BJ (cell line): ENCODE measurements at regions not wholly inside any gene's neighbourhood (a gene's known extent, or its start where the extent isn't known, plus 50 kb on each side); places are given as distances from the start of the nearest gene placed in this dataset.

Experiments used
- CTCF ChIA-PET: fragments of 350-600 bp; formaldehyde crosslinking; extraction: SDS; loops from one replicate; lab custom pipeline; 2021; ENCODE audit warnings: antibody characterized with exemption, inconsistent platforms; lab: Yijun Ruan, JAX
- POLR2A ChIA-PET: fragments of 300-600 bp; sonication (Branson Sonifier 250); formaldehyde crosslinking; extraction: SDS; loops from one replicate; lab custom pipeline; 2021; ENCODE audit warnings: antibody characterized with exemption; lab: Charles Lee
- DNase-seq: peaks from one replicate; pipeline ENCODE4 v3.0.0-alpha.2; 2011; ENCODE audit warnings: low read depth
- H3K27me3 ChIP-seq: 2 replicates; pipeline ENCODE4 v1.6.0; 2011; ENCODE audit warnings: low read length; ENCODE audit not compliant: control insufficient read depth, insufficient read depth
- H3K36me3 ChIP-seq: 2 replicates; pipeline ENCODE4 v1.5.1; 2011; ENCODE audit warnings: low read length; ENCODE audit not compliant: control insufficient read depth, insufficient read depth
- H3K4me3 ChIP-seq: 2 replicates; pipeline ENCODE4 v1.5.1; 2011; ENCODE audit warnings: low read depth, mild to moderate bottlenecking, control low read depth, low read length
- CTCF ChIP-seq: IDR thresholded peaks from 2 replicates; pipeline ENCODE4 v1.5.1; 2011; ENCODE audit warnings: low read depth, mild to moderate bottlenecking, control low read depth, inconsistent platforms, low read length, moderate library complexity; ENCODE audit not compliant: insufficient read depth

DNA sequence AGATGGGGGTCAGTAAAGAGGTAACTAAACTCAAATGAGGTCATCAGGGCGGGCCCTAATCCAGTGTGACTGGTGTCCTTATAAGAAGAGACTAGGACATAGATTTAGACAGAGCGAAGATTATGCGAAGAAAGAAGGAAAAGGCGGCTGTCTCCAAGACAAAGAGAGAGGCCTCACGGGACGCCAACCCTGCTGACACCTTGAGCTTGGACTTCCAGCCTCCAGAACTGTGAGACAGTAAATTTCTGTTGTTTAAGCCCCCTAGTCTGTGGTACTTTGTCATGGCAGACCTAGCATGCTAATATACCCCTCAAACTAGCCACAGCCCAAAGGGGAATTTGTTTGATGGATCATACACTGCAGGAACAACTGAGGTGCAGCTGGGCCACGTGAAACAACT is 183.0 kb downstream of the ABHD5 start:
- ChIA-PET POLR2A (no interaction called here), CTCF (interaction anchor here (0.6 to 1.5 kb wide), 2 partner anchors 18 to 188 kb away, joined by 3 to 4 read pairs; no protein-coding TSS in a partner anchor)
- no peak for DNase-seq
- H3K36me3 ChIP-seq, result no peaks in the 10 kb centered on the region
- TF ChIP-seq CTCF, result no peak
- no peaks in the 10 kb centered on the region for H3K27me3 ChIP-seq
- no peak overlapping the region for H3K4me3 ChIP-seq

GRCh38 chr3:43874290-43874689 is 183.6 kb downstream of the ABHD5 start:
- Histone ChIP-seq H3K36me3 (no peaks in the 10 kb centered on the region), H3K4me3 (no peak overlapping the region), H3K27me3 (no peaks in the 10 kb centered on the region)
- DNase-seq, result no peak
- TF ChIP-seq CTCF, result no peak
- ChIA-PET CTCF (interaction anchor here (1.5 kb wide), 1 partner anchor 18 kb away, joined by 4 read pairs; no protein-coding TSS in a partner anchor), POLR2A (no interaction called here)

DNA sequence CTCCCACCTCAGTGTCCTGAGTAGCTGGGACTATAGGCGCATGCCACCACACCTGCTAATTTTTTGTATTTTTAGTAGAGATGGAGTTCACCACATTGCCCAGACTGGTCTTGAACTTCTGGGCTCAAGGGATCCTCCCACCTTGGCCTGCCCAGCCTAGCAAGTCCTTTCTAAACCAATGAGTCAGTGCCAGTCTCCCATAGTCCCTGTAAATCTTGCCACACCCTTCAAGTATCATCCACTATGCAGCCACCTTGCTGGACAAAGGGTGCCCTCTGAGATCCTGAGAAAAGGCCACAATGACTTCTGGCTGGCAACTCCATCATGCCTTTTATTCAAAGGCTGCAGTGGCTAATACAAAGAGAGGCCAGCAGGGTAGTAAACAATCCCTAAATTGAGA is 184.0 kb downstream of the ABHD5 start:
- Histone ChIP-seq H3K4me3 (no peak overlapping the region), H3K27me3 (no peaks in the 10 kb centered on the region), H3K36me3 (no peaks in the 10 kb centered on the region)
- TF ChIP-seq CTCF, result no peak
- no peak for DNase-seq
- CTCF ChIA-PET, result interaction anchor here (1.5 kb wide), 1 partner anchor 19 kb away, joined by 4 read pairs; no protein-coding TSS in a partner anchor
- POLR2A ChIA-PET, result no interaction called here

- H3K36me3 ChIP-seq, result no peaks in the 10 kb centered on the region
- no peaks in the 10 kb centered on the region for H3K27me3 ChIP-seq
- CTCF ChIA-PET, result interaction anchor here (0.6 to 1.1 kb wide), 2 partner anchors 107 to 133 kb away, joined by 3 read pairs; no protein-coding TSS in a partner anchor
- no peak for TF ChIP-seq CTCF
- POLR2A ChIA-PET, result no interaction called here
- DNase-seq, result no peak
- H3K4me3 ChIP-seq, result no peak overlapping the region
These were observed 185.9 kb downstream of the ABHD5 start for GRCh38 chr3:43876648-43877047.

- DNase-seq, result no peak
- Histone ChIP-seq H3K4me3 (no peak overlapping the region), H3K27me3 (no peaks in the 10 kb centered on the region), H3K36me3 (no peaks in the 10 kb centered on the region)
- ChIA-PET POLR2A (no interaction called here), CTCF (interaction anchor here (0.7 to 1.0 kb wide), 3 partner anchors 9 to 22 kb away, joined by 3 read pairs; no protein-coding TSS in a partner anchor)
- peak; percentile 22 for TF ChIP-seq CTCF
These were observed 188.4 kb downstream of the ABHD5 start for GRCh38 chr3:43879166-43879565.
